ENCODE measurements at regions not wholly inside any gene's neighbourhood (a gene's known extent, or its start where the extent isn't known, plus 50 kb on each side); places are given as distances from the start of the nearest gene placed in this dataset.

GRCh38 chr4:36439556-36439955, 158.1 kb downstream of the DTHD1 start:
- no peak for TF ChIP-seq ZNF24 (tag by site-specific recombination; IDR thresholded peaks at IDR 0.05)
- POLR2A ChIA-PET: no interaction called here
- Histone ChIP-seq H3K4me3 (ENCODE audit: low read depth, low read length) (no peak overlapping the region), H3K9me3 (ENCODE audit: control insufficient read depth, insufficient read depth, low read depth, low read length) (no peaks in the 10 kb centered on the region), H3K27ac (ENCODE audit: extremely low read depth, low read depth, low read length) (no peak overlapping the region), H3K36me3 (ENCODE audit: control insufficient read depth in 2 of 2, insufficient read depth in 1 of 2, low read length in 2 of 2) (no peaks in the 10 kb centered on the region), H3K4me1 (ENCODE audit: control insufficient read depth, insufficient read depth, low read length) (no peaks in the 10 kb centered on the region)
- CTCF ChIA-PET: no interaction called here

DNA sequence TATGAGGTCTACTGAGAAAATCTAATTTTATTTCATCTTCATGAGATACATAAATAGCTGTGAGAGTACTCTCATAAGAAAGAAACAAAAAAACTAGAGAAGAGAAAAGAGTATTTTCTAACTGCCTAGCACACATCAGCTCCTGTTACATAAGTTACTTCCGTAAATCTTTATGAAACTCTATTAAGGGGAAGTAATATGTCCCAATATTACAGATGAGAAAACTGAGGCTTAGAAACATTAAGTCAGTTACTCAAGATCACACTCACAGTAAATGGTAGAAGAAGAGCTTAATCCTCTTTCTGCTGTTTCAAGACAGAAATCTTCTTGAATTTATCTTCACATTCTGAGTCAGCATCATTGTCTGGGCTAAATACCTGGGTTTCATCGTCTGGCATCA, 164.1 kb downstream of the DTHD1 start:
- POLR2A ChIA-PET: no interaction called here
- TF ChIP-seq ZNF18 (tag by site-specific recombination; IDR thresholded peaks at IDR 0.05): no peak
- no peak for TF ChIP-seq SCRT1 (tag by site-specific recombination; IDR thresholded peaks at IDR 0.05; ENCODE audit: borderline replicate concordance)
- TF ChIP-seq ZNF623 (tag by site-specific recombination; IDR thresholded peaks at IDR 0.05): no peak
- no peak for TF ChIP-seq ZBTB6 (tag by site-specific recombination; IDR thresholded peaks at IDR 0.05)
- no peak for TF ChIP-seq ZNF555 (tag by site-specific recombination; conservative IDR thresholded peaks at IDR 0.05)
- no peak for TF ChIP-seq ZNF670 (tag by site-specific recombination; IDR thresholded peaks at IDR 0.05; ENCODE audit: low read depth)
- TF ChIP-seq, protein P1, sequence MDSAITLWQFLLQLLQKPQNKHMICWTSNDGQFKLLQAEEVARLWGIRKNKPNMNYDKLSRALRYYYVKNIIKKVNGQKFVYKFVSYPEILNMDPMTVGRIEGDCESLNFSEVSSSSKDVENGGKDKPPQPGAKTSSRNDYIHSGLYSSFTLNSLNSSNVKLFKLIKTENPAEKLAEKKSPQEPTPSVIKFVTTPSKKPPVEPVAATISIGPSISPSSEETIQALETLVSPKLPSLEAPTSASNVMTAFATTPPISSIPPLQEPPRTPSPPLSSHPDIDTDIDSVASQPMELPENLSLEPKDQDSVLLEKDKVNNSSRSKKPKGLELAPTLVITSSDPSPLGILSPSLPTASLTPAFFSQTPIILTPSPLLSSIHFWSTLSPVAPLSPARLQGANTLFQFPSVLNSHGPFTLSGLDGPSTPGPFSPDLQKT (IDR thresholded peaks at IDR 0.05; ENCODE audit: borderline replicate concordance, low read depth, low read length): no peak
- TF ChIP-seq ZNF530 (tag by site-specific recombination; IDR thresholded peaks at IDR 0.05; ENCODE audit: low read depth): no peak
- TF ChIP-seq ZNF777 (tag by site-specific recombination; IDR thresholded peaks at IDR 0.05; ENCODE audit: borderline replicate concordance): no peak
- TF ChIP-seq ZNF280C (tag by site-specific recombination; IDR thresholded peaks at IDR 0.05): no peak
- no peak for TF ChIP-seq IKZF3 (tag by site-specific recombination; IDR thresholded peaks at IDR 0.05)
- TF ChIP-seq YY1 (tag by site-specific recombination; IDR thresholded peaks at IDR 0.05): no peak
- TF ChIP-seq ZNF146 (tag by site-specific recombination; IDR thresholded peaks at IDR 0.05): no peak
- no peak for TF ChIP-seq RBAK (tag by site-specific recombination; IDR thresholded peaks at IDR 0.05)
- no peak for TF ChIP-seq ZNF223 (tag by site-specific recombination; IDR thresholded peaks at IDR 0.05)
- TF ChIP-seq ZNF549 (tag by site-specific recombination; IDR thresholded peaks at IDR 0.05): no peak
- no peak for TF ChIP-seq YY2 (tag by site-specific recombination; IDR thresholded peaks at IDR 0.05)
- TF ChIP-seq ZNF830 (tag by site-specific recombination; IDR thresholded peaks at IDR 0.05; ENCODE audit: low read depth): no peak
- no peak overlapping the region for H3K4me3 ChIP-seq (ENCODE audit: low read depth, low read length)

More for the DNA sequence above, 164.1 kb downstream of the DTHD1 start:
- Histone ChIP-seq H3K9me3 (ENCODE audit: control insufficient read depth, insufficient read depth, low read depth, low read length) (no peaks in the 10 kb centered on the region), H3K27ac (ENCODE audit: extremely low read depth, low read depth, low read length) (no peak overlapping the region), H3K36me3 (ENCODE audit: control insufficient read depth in 2 of 2, insufficient read depth in 1 of 2, low read length in 2 of 2) (no peaks in the 10 kb centered on the region), H3K4me1 (ENCODE audit: control insufficient read depth, insufficient read depth, low read length) (no peaks in the 10 kb centered on the region)
- CTCF ChIA-PET: no interaction called here

All from HEK293 (cell line).